ENCODE measurements at regions not wholly inside any gene's neighbourhood (a gene's known extent, or its start where the extent isn't known, plus 50 kb on each side); places are given as distances from the start of the nearest gene placed in this dataset.

DNA sequence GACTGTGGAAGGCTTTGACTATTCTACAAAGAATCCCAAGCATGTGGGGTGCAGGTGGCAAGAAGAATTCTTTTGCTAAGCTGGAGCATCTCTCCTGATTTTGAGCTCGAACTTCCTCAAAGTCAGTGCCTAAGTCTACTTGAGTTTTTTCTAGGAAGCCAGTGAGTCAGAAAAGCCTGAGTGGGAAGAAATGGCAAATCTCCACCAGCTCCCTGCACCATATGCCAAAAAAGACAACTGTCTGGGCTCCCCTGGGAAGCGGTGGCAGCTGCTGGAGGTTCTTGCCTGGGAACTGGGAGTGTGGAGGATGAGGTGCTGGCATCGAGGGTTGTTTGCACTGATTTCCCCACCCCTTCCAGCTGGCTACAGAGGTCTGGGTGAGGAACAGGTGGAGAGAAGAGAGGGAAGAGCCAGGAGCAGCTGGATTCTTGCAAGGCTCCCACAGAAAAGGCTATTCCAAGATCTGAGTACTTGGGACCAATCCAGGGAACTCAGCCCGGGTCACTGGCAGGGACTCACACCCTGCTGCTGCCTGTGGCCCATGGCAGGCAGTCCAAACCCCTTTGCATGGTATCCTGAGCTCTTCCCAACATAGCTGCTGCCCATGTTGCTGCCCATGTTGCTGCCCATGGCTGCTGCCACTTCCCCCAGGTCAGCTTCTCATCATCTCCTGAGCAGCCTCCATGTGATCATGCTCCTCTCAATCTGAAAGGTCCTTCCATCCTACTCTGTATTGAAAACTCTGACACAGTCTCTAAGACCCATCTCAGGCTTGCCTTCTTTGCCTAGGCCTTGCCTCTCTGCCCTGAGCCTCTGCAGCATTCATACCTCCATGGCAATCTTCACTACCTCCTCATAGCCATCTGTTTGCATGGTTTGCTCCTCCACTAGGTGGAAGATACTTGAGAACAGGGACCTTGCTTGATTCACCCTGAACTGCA, 128.3 kb upstream of the SPATS2L start:
- ChIA-PET POLR2A (no interaction called here), CTCF (no interaction called here)
- TF ChIP-seq CTCF (IDR thresholded peaks at IDR 0.05; ENCODE audit: control extremely low read depth, extremely low read depth, low read depth, missing control alignments): no peak
- no peak for DNase-seq (ENCODE audit: extremely low spot score)

DNA sequence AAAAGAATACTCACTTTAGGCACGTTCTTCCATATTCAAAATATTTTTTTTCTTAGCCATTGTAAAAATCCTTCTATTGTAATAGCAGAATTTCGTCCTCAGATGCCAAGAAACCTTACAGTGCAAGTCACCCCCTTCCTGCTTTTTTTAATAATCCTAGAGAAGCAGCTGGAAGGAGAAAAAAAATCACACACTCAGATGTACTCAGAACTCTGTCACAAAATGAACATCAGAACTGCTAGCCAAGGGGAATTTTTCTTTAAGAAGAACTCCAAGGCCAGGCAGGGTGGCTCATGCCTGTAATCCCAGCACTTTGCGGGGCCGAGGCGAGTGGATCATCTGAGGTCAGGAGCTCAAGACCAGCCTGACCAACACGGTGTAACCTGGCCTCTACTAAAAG, 127.3 kb upstream of the SPATS2L start:
- CTCF ChIA-PET: no interaction called here
- no peak for TF ChIP-seq CTCF (IDR thresholded peaks at IDR 0.05; ENCODE audit: control extremely low read depth, extremely low read depth, low read depth, missing control alignments)
- no peak for DNase-seq (ENCODE audit: extremely low spot score)
- POLR2A ChIA-PET: no interaction called here

DNA sequence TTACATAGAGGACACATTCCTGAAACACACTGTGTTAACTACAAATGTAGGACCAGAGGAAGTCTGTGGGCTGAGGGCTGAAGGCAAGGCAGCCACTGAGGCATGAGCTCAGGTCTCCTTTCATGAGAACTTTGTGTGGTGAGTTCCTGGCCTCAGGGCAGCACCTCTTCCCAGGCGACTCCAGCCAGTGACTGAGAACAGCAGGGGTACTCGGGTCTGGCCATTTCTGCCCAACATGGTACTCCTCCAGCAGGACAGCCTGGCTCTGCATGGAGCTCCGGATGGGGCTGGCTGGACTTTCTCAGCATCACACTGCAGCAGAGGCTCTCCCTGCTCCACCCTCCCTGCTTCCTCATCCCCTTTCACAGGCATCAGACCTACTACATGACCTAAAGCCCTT, 125.5 kb upstream of the SPATS2L start:
- ChIA-PET CTCF (interaction anchor here (1.1 kb wide), 1 partner anchor 10 kb away, joined by 3 read pairs; no protein-coding TSS in a partner anchor), POLR2A (no interaction called here)
- DNase-seq (ENCODE audit: extremely low spot score): no peak
- TF ChIP-seq CTCF (IDR thresholded peaks at IDR 0.05; ENCODE audit: control extremely low read depth, extremely low read depth, low read depth, missing control alignments): no peak

DNA sequence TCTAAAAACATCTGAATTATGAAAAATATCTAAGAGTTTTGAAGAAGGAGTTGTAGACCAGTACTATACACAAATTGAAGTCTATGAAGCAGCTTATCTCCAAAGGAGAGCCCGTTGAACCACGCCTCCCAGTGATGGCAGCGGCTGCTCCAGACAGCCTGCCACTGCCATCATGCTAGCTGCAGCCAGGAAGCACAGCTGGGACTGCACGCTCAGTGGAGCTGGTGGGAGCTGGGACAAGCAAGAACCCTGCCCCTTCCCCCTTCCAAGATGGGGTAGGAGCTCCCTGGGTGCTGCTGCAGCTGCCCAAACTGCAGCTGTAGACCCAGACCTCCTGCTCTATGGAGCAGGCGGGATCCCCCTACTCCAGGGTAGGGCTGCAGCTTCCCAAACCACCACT, 124.7 kb upstream of the SPATS2L start:
- no peak for TF ChIP-seq CTCF (IDR thresholded peaks at IDR 0.05; ENCODE audit: control extremely low read depth, extremely low read depth, low read depth, missing control alignments)
- ChIA-PET POLR2A (no interaction called here), CTCF (no interaction called here)
- DNase-seq (ENCODE audit: extremely low spot score): no peak

GRCh38 chr2:200184748-200185627, 121.5 kb upstream of the SPATS2L start:
- no peak for DNase-seq (ENCODE audit: extremely low spot score)
- ChIA-PET POLR2A (no interaction called here), CTCF (interaction anchor here (1.3 kb wide), 1 partner anchor 24 kb away, joined by 3 read pairs; no protein-coding TSS in a partner anchor)
- no peak for TF ChIP-seq CTCF (IDR thresholded peaks at IDR 0.05; ENCODE audit: control extremely low read depth, extremely low read depth, low read depth, missing control alignments)

DNA sequence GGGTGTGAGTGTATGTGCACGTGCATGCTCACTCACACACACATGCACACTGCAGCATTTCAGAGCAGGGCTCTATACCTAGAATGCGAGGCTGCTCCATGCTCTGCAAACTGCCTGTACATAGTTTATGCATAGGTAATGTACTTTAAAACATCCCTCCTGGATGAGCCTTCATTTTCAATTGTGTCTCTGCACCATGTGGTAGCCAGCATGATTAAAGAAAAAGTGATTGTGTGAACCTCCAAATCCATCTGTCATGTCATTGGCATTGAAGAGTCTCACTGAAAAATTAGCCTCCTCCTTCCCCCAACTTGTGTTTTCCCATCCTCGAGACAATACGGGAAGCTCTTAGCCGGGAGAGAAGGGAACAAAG, 120.9 kb upstream of the SPATS2L start:
- CTCF ChIA-PET: no interaction called here
- POLR2A ChIA-PET: no interaction called here
- DNase-seq (ENCODE audit: extremely low spot score): no peak
- TF ChIP-seq CTCF (IDR thresholded peaks at IDR 0.05; ENCODE audit: control extremely low read depth, extremely low read depth, low read depth, missing control alignments): no peak

All from GM10248 (cell line).